ENCODE measurements at regions not wholly inside any gene's neighbourhood (a gene's known extent, or its start where the extent isn't known, plus 50 kb on each side); places are given as distances from the start of the nearest gene placed in this dataset.

DNA sequence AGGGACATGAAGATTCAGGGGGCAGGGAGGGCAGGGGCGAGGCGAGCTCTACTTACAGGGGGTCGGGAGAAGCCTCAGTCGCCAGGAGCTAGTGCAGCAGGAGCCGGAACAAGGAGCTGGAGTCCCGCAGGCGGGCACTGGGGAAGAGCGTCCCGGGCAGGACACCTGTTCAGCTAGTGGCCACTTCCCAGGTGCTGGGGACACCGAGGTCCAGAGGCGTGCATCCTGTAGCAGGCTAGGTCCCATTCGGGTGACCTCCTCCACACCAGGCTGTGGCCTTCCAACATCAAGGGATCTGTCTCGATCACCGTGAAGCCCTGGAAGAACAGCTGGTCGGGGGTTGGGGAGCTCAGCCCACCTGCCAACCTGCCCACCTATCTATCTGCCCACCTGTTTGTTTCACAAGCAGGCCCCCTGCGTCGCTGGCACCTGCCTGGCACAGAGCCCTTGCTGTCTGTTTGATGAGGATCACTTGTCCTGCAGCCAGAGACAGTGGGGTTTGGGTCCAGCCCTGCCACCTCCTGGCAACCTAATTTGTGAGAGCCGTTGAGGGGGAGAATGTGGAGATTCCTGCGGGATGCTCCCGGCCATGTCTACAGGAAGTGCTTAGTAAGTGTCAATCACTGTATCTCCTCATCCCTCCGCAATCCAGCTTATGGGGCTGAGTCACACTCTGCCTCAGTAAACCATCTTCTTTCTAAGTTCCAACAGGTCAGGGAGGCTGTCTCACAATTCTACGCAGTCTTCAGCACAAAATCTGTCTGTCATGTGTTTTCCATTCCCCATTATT is 940.9 kb downstream of the BRD1 start:
- no peak for TF ChIP-seq POLR2A (IDR thresholded peaks at IDR 0.05)
- no peak for TF ChIP-seq EP300 (IDR thresholded peaks at IDR 0.05)
- TF ChIP-seq, protein P1, sequence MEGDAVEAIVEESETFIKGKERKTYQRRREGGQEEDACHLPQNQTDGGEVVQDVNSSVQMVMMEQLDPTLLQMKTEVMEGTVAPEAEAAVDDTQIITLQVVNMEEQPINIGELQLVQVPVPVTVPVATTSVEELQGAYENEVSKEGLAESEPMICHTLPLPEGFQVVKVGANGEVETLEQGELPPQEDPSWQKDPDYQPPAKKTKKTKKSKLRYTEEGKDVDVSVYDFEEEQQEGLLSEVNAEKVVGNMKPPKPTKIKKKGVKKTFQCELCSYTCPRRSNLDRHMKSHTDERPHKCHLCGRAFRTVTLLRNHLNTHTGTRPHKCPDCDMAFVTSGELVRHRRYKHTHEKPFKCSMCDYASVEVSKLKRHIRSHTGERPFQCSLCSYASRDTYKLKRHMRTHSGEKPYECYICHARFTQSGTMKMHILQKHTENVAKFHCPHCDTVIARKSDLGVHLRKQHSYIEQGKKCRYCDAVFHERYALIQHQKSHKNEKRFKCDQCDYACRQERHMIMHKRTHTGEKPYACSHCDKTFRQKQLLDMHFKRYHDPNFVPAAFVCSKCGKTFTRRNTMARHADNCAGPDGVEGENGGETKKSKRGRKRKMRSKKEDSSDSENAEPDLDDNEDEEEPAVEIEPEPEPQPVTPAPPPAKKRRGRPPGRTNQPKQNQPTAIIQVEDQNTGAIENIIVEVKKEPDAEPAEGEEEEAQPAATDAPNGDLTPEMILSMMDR (IDR thresholded peaks at IDR 0.05), result no peak
